ENCODE measurements at regions not wholly inside any gene's neighbourhood (a gene's known extent, or its start where the extent isn't known, plus 50 kb on each side); places are given as distances from the start of the nearest gene placed in this dataset.

GRCh38 chrY:21185419-21186105 is 325.6 kb upstream of the RBMY1B start:
- FAIRE-seq (peak; percentile 45), DNase-seq (ENCODE audit: insufficient read length, low spot score) (no peak)
- TF ChIP-seq TAF1 (IDR thresholded peaks at IDR 0.05; ENCODE audit: low read depth, low read length): no peak
- no peak for TF ChIP-seq POU2F2 (IDR thresholded peaks at IDR 0.05; ENCODE audit: low read depth, low read length)
- TF ChIP-seq POLR2AphosphoS5 (IDR thresholded peaks at IDR 0.05; ENCODE audit: low read depth, low read length): no peak
- no peak for TF ChIP-seq SPI1 (IDR thresholded peaks at IDR 0.05; ENCODE audit: low read depth, low read length)
- no peak for TF ChIP-seq PAX5 (IDR thresholded peaks at IDR 0.05; ENCODE audit: insufficient read depth, low read length, severe bottlenecking)
- no peak for TF ChIP-seq POLR2A (IDR thresholded peaks at IDR 0.05; ENCODE audit: low read depth, low read length)

DNA sequence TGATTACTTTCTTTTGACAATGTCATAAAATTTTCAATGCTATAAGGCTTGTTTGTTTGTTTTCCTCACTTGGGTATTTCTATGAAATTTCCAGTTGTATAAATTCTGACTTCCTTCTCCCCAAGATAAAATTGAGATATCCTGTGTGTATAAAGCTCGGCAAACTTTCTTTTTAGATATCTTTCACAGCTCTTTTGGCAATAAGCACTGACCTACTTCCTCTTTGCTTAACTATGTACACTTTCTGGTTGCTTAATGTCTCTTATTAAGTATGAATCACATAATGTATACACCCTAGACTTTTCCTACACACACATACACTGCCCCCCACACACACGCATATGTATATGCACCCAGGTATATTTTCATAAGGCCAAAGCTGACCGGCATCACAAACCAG is 318.4 kb upstream of the RBMY1B start:
- DNase-seq (ENCODE audit: insufficient read length, low spot score): no peak
- no peak for TF ChIP-seq POLR2A (IDR thresholded peaks at IDR 0.05; ENCODE audit: low read depth, low read length)
- no peak for TF ChIP-seq POLR2AphosphoS5 (IDR thresholded peaks at IDR 0.05; ENCODE audit: low read depth, low read length)
- no peak for TF ChIP-seq TAF1 (IDR thresholded peaks at IDR 0.05; ENCODE audit: low read depth, low read length)
- no peak for TF ChIP-seq POU2F2 (IDR thresholded peaks at IDR 0.05; ENCODE audit: low read depth, low read length)
- TF ChIP-seq PAX5 (IDR thresholded peaks at IDR 0.05; ENCODE audit: insufficient read depth, low read length, severe bottlenecking): no peak
- TF ChIP-seq SPI1 (IDR thresholded peaks at IDR 0.05; ENCODE audit: low read depth, low read length): no peak

GRCh38 chrY:21200246-21200645 is 310.9 kb upstream of the RBMY1B start:
- TF ChIP-seq POU2F2 (IDR thresholded peaks at IDR 0.05; ENCODE audit: low read depth, low read length) (no peak), SPI1 (IDR thresholded peaks at IDR 0.05; ENCODE audit: low read depth, low read length) (no peak), TAF1 (IDR thresholded peaks at IDR 0.05; ENCODE audit: low read depth, low read length) (no peak), POLR2A (IDR thresholded peaks at IDR 0.05; ENCODE audit: low read depth, low read length) (no peak), PAX5 (IDR thresholded peaks at IDR 0.05; ENCODE audit: insufficient read depth, low read length, severe bottlenecking) (no peak), POLR2AphosphoS5 (IDR thresholded peaks at IDR 0.05; ENCODE audit: low read depth, low read length) (no peak)
- no peak for DNase-seq (ENCODE audit: insufficient read length, low spot score)
- no peak for FAIRE-seq

More for the DNA sequence above, 318.4 kb upstream of the RBMY1B start:
- no peak for FAIRE-seq

DNA sequence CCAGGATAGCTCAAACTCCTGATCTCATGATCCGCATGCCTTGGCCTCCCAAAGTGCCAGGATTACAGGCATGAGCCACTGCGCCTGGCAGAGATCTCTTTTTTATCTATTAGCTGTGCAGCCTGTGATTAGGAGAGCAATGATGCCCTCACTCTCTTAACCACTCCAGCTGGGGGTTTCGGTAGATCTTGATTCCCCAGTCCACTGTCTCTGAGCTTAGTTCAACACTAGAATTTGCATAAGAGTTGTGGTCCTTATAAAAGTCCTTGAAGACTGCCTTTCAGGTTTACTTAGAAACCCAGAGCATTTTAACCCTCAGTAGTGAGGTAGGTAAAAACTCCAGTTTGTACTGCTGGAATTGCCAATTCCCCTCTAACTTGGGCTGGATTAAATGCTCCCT is 283.3 kb upstream of the RBMY1B start:
- no peak for DNase-seq (ENCODE audit: insufficient read length, low spot score)
- TF ChIP-seq POU2F2 (IDR thresholded peaks at IDR 0.05; ENCODE audit: low read depth, low read length): 0 out of 2 replicates have a peak, but pooled peaks have one; percentile 43
- no peak for TF ChIP-seq POLR2A (IDR thresholded peaks at IDR 0.05; ENCODE audit: low read depth, low read length)
- no peak for TF ChIP-seq SPI1 (IDR thresholded peaks at IDR 0.05; ENCODE audit: low read depth, low read length)
- FAIRE-seq: peak; percentile 69

GRCh38 chrY:21240221-21240620 is 270.9 kb upstream of the RBMY1B start:
- TF ChIP-seq TAF1 (IDR thresholded peaks at IDR 0.05; ENCODE audit: low read depth, low read length): no peak
- 0 out of 2 replicates have a peak, but pooled peaks have one; percentile 19 for TF ChIP-seq POU2F2 (IDR thresholded peaks at IDR 0.05; ENCODE audit: low read depth, low read length)
- peak; percentile 72 for TF ChIP-seq SPI1 (IDR thresholded peaks at IDR 0.05; ENCODE audit: low read depth, low read length)
- DNase-seq (ENCODE audit: insufficient read length, low spot score): no peak
- peak; percentile 98 for FAIRE-seq

DNA sequence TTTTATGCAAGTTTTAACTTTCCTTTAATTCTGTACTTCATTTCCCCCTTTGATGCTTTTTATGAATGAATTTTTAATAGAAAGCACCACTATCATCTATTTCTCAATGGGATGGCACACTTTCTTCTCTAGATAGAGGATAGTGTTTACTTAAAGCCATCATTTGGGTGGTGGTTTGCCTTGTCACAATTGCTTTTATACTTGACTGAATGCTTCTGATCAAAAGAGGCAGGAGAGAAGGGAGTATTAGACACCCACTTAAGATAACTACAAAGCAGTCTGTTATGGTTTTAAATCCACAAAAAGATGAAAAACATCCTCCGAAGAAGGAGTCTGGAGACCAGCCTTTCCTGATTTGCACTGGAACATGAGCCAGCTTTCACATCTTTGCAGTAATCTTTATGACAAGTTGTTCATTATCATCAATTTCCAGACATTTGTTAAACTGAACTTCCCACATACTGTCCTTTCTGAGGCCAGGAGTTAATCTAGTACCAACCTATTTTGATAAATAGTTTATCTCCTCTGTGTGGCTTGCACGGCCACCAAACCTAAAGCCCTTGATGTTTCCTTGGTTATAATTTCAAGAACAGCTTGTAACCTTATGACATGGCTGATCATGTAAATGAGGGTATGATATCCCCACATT is 270.4 kb upstream of the RBMY1B start:
- DNase-seq (ENCODE audit: insufficient read length, low spot score): no peak
- FAIRE-seq: peak; percentile 82
- TF ChIP-seq SPI1 (IDR thresholded peaks at IDR 0.05; ENCODE audit: low read depth, low read length) (no peak), POU2F2 (IDR thresholded peaks at IDR 0.05; ENCODE audit: low read depth, low read length) (no peak), TAF1 (IDR thresholded peaks at IDR 0.05; ENCODE audit: low read depth, low read length) (no peak), POLR2A (IDR thresholded peaks at IDR 0.05; ENCODE audit: low read depth, low read length) (no peak), PAX5 (IDR thresholded peaks at IDR 0.05; ENCODE audit: insufficient read depth, low read length, severe bottlenecking) (no peak), POLR2AphosphoS5 (IDR thresholded peaks at IDR 0.05; ENCODE audit: low read depth, low read length) (no peak)

DNA sequence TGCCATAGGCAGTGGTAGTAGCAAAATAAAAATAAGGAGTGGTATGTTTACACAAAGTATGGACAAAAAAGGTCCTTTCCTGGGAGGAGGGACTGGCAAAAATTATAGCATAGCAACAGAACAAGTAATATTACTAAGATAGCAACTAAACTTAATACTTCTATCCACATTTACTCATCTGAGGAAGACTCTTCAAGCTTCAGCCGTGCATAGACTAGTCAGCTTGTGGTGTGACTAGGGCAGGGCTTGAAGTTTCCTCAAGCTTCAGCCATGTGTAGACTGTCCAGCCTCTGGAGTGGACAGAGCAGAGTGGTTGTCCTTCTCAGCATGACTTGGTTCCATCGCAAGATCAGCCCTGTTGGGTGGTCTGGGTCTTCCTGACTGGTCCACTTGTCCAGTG is 268.3 kb upstream of the RBMY1B start:
- FAIRE-seq (no peak), DNase-seq (ENCODE audit: insufficient read length, low spot score) (no peak)
- TF ChIP-seq POU2F2 (IDR thresholded peaks at IDR 0.05; ENCODE audit: low read depth, low read length) (no peak), POLR2A (IDR thresholded peaks at IDR 0.05; ENCODE audit: low read depth, low read length) (no peak), SPI1 (IDR thresholded peaks at IDR 0.05; ENCODE audit: low read depth, low read length) (no peak), TAF1 (IDR thresholded peaks at IDR 0.05; ENCODE audit: low read depth, low read length) (no peak), POLR2AphosphoS5 (IDR thresholded peaks at IDR 0.05; ENCODE audit: low read depth, low read length) (no peak), PAX5 (IDR thresholded peaks at IDR 0.05; ENCODE audit: insufficient read depth, low read length, severe bottlenecking) (no peak)

- no peak for DNase-seq (ENCODE audit: insufficient read length, low spot score)
- TF ChIP-seq POU2F2 (IDR thresholded peaks at IDR 0.05; ENCODE audit: low read depth, low read length) (no peak), TAF1 (IDR thresholded peaks at IDR 0.05; ENCODE audit: low read depth, low read length) (no peak), POLR2AphosphoS5 (IDR thresholded peaks at IDR 0.05; ENCODE audit: low read depth, low read length) (no peak), SPI1 (IDR thresholded peaks at IDR 0.05; ENCODE audit: low read depth, low read length) (no peak), PAX5 (IDR thresholded peaks at IDR 0.05; ENCODE audit: insufficient read depth, low read length, severe bottlenecking) (no peak), POLR2A (IDR thresholded peaks at IDR 0.05; ENCODE audit: low read depth, low read length) (no peak)
- peak; percentile 35 for FAIRE-seq
These were observed 264.4 kb upstream of the RBMY1B start for GRCh38 chrY:21246780-21247179.

DNA sequence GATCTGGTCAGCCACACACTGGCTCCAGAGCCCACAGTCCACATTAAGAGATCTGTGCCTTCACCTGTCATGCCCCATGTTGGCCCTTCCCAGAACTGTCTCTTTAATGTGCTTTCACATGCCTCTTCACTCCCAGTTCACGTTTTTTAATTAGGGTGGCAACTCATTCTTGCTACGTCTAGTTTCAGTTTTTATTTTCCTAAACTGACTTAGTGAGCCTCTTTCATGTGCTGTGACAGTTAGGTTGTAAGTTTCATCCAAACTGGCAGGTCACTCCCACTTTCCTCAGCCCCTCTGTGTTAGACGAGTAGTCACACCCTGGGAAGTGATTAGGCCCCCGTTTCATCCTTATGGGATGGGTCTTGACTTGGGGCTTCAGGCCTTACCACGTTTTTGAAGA is 262.5 kb upstream of the RBMY1B start:
- TF ChIP-seq POLR2AphosphoS5 (IDR thresholded peaks at IDR 0.05; ENCODE audit: low read depth, low read length): no peak
- no peak for DNase-seq (ENCODE audit: insufficient read length, low spot score)
- FAIRE-seq: peak; percentile 76
